ENCODE measurements at regions not wholly inside any gene's neighbourhood (a gene's known extent, or its start where the extent isn't known, plus 50 kb on each side); places are given as distances from the start of the nearest gene placed in this dataset.

DNA sequence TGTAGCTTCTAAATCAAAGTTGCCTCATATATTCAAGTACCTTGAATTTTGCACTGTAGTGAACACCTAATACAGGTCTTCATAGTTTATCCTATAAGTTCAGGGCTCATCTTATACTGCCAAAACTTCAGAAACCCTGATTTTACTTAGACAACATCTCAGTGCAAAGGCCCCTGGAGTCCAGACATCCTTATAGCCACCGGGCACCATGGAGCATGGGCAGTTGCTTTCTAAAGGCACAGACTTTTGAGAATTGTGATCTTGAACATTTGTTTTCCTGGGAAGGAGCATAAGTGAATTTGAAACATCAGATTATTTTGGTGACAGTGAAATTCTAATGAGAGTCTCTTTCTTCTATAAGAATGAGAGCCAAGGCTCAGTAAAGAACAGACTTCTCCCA is 292.3 kb downstream of the CYRIA start:
- no peak for TF ChIP-seq POLR2AphosphoS5 (IDR thresholded peaks at IDR 0.05; ENCODE audit: low read depth, low read length)
- TF ChIP-seq SIN3A (IDR thresholded peaks at IDR 0.05; ENCODE audit: borderline replicate concordance, insufficient read depth, low read length): no peak
- TF ChIP-seq TAF1 (IDR thresholded peaks at IDR 0.05; ENCODE audit: borderline replicate concordance, insufficient read depth, low read length): no peak
